LNCaP clone FGC (cell line): ENCODE measurements at regions not wholly inside any gene's neighbourhood (a gene's known extent, or its start where the extent isn't known, plus 50 kb on each side); places are given as distances from the start of the nearest gene placed in this dataset.

ENCODE experiments used
- DNase-seq: peaks from one replicate; pipeline ENCODE4 v3.0.0-alpha.2; 2011; ENCODE audit warnings: low read depth
- H3K4me3 ChIP-seq: 2 replicates; pipeline ENCODE4 v1.5.1; 2011; ENCODE audit warnings: mild to moderate bottlenecking, low read depth, low read length, control low read depth
- CTCF ChIP-seq: IDR thresholded peaks from 2 replicates; pipeline ENCODE4 v1.5.1; 2012; ENCODE audit warnings: mild to moderate bottlenecking; ENCODE audit not compliant: control insufficient read depth, insufficient read depth; ENCODE audit errors: extremely low read depth

GRCh38 chr20:48307277-48307676, 520.5 kb downstream of the PREX1 start:
- H3K4me3 ChIP-seq: no peak overlapping the region
- DNase-seq: no peak
- TF ChIP-seq CTCF: no peak

DNA sequence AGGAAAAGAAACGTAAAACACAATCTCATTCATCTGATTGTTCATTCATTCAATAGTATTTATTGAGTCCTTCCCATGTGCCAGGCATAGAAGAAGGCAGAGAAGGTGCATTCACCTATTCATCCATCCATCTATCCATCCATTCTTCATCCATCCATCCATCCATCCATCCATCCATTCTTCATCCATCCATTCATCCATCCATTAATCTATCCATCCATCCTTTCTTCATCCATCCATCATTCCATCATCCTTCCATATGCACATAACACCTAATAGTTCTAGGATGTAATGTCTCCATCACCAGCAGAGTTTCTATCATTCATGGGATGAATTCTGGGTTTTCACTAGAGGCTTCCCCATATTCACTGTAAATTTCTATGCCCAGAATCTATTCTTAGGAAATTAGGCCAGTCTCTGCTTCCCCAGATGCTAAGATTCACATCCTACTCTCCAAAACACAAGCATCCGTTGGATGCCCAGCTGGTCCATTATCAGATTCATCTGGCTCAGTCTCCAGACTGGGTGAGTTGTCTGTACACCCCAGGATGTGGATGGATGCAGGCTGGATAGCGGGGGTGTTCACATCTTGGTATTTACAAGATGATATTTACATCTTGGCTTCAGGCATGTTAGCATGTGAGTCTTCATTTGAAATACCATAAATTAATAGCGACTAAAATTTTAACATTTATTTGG, 517.7 kb upstream of the SULF2 start:
- no peak for DNase-seq
- no peak overlapping the region for H3K4me3 ChIP-seq
- TF ChIP-seq CTCF: no peak

GRCh38 chr20:48302149-48302548, 516.9 kb upstream of the SULF2 start:
- H3K4me3 ChIP-seq: no peak overlapping the region
- DNase-seq: no peak
- TF ChIP-seq CTCF: no peak

DNA sequence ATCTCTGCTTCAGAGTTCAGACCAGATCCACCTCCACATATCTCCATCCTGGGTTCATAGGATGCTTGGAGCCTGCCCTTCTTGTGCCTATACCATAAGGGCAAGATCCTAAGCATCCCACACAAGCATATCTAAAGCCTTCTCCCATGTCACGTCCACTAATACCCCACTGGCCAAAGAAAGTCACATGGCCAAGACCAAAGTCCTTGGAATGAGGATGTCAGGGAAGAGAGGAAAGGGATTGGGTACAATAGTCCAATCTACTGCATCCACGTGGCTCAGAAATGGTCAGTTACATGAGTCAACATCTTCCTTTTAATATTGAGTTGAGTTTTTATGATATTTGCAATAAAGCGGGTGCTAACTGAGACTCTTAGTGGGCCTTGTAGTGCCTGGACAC, 515.9 kb upstream of the SULF2 start:
- H3K4me3 ChIP-seq: no peak overlapping the region
- TF ChIP-seq CTCF: no peak
- no peak for DNase-seq

DNA sequence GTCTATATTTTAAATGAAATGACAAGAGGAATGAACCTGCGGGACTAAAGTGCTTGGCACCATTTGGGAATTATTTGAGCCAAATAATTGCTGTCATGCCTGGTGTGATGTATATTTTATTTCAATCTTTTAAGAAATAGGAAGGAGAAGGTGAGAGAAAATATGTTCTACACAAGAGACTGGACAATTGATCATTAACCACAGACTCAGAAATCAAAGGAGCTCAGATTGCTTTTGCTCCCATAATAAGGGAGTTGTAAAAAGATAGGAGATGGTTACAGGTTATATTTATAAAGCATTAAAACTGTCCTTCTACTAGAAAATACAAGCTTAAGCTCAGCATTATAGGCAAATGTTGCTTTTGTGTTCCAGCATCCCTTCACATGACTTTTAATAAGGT, 515.2 kb upstream of the SULF2 start:
- no peak for DNase-seq
- no peak for TF ChIP-seq CTCF
- H3K4me3 ChIP-seq: no peak overlapping the region

GRCh38 chr20:48298851-48299484, 513.7 kb upstream of the SULF2 start:
- no peak for TF ChIP-seq CTCF
- H3K4me3 ChIP-seq: no peak overlapping the region
- peak; percentile 42 for DNase-seq

DNA sequence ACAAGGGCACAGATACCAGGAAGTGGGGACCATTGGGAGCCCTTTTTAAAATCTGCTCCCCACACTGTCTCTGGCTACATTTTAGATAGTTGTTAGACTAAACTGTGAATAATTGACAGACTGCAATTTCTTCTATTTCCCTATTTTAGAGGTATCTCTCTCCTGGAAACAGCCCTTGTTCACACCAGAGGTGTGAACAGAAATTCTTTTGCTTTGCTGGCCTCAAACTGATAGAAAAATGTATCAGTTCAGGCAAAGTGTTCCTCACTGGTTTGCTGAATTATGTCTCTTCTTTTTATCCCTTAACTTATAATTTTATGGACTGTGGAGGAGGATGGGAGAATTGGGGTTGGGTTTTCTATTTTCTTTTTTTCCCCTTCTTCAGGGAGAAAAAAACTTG, 513.2 kb upstream of the SULF2 start:
- TF ChIP-seq CTCF: no peak
- DNase-seq: no peak
- no peak overlapping the region for H3K4me3 ChIP-seq
